ENCODE measurements at regions not wholly inside any gene's neighbourhood (a gene's known extent, or its start where the extent isn't known, plus 50 kb on each side); places are given as distances from the start of the nearest gene placed in this dataset.

DNA sequence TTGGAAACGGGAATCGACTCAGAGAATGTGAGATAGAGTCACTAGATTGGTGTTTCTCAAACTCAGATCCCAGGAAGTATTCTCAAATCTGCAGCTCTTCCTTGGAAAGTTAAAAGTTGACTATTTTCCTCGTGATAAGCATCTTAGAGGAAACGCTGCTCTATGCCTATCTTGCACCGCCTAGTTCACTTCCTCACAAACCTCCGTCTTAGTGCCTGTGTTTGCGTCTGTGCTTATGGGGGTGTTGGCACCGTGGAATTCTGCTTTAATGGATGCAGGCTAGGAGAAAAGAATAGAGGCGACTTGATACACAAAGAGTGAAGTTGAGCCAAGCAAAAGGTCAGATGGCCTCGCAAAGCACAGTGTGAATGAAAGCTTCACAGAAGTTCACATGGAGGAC lies 255.3 kb upstream of the ID2 start:
- H3K27ac ChIP-seq (ENCODE audit: low read depth in 1 of 2, low read length in 2 of 2): no peak overlapping the region
- H3K4me1 ChIP-seq (ENCODE audit: control insufficient read depth in 4 of 4, insufficient read depth in 4 of 4, low read length in 3 of 4): peaks cover 0 to 8% (median 2%) of the 10 kb centered on the region in 4 donors
- no peaks in the 10 kb centered on the region for H3K9me3 ChIP-seq (ENCODE audit: control insufficient read depth in 4 of 4, low read length in 3 of 4)
- no peaks in the 10 kb centered on the region for H3K36me3 ChIP-seq (ENCODE audit: control insufficient read depth in 4 of 4, insufficient read depth in 3 of 4, low read depth in 1 of 4, low read length in 3 of 4)
- H3K27me3 ChIP-seq (ENCODE audit: control insufficient read depth in 4 of 4, insufficient read depth in 4 of 4, low read length in 3 of 4): no peaks in the 10 kb centered on the region
- no peak for TF ChIP-seq GABPA (IDR thresholded peaks at IDR 0.05 in 1 of 2, conservative IDR thresholded peaks at IDR 0.05 in 1 of 2)
- peak; percentile 35 for TF ChIP-seq NR2F2 (IDR thresholded peaks at IDR 0.05)
- no peak for DNase-seq (ENCODE audit: low spot score)
- no peak overlapping the region for H3K9ac ChIP-seq (ENCODE audit: low read depth in 1 of 2, low read length in 2 of 2)
- WGBS: 79% methylated on average over 10 of the region's 10 CpGs
- no peak overlapping the region for H3K4me3 ChIP-seq (ENCODE audit: low read depth in 1 of 3, low read length in 3 of 3)

DNA sequence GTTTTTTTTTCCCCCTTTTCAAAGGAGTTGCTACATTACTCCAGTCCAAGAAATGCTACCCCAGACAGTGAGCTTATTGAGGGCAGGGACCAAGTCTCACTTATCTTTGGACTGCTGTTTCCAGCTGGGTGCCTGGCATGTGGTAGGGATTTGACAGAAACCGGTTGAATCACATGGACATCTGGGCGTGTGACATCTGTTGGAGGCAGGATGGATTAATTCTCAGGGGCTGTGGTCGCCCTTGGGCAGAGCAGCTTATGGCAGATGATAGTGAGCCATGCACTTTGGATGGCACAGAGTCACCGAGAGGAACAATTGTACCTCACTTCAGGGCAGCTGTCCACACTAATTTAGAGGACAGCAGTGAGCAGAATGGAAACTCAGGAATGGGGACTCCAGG lies 254.6 kb upstream of the ID2 start:
- DNase-seq (ENCODE audit: low spot score): peak; percentile 5
- no peaks in the 10 kb centered on the region for H3K27me3 ChIP-seq (ENCODE audit: control insufficient read depth in 4 of 4, insufficient read depth in 4 of 4, low read length in 3 of 4)

DNA sequence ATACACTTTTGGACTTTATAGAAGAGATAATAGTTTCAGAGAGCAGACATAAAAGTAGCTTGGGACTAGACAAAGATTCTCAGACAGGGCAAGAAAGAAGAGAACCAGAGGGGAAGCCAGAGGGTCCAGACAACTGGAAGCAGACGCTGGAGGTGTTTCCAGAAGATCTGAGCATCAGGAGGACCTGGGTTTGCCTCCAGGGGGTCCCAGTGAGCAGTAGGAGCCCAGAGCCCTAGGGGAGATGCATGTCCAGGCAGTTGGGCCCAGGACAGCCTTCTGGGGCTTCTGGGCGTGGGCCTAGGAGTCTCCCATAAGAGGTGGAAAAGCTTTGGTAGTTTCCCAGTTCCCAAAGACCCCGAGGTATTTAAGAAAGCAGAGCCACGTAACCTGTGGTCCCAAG lies 251.2 kb upstream of the ID2 start:
- no peaks in the 10 kb centered on the region for H3K27me3 ChIP-seq (ENCODE audit: control insufficient read depth in 4 of 4, insufficient read depth in 4 of 4, low read length in 3 of 4)
- H3K9me3 ChIP-seq (ENCODE audit: control insufficient read depth in 4 of 4, low read length in 3 of 4): no peaks in the 10 kb centered on the region
- no peak overlapping the region for H3K9ac ChIP-seq (ENCODE audit: low read depth in 1 of 2, low read length in 2 of 2)
- 87% methylated on average over 4 of the region's 4 CpGs for WGBS
- H3K4me3 ChIP-seq (ENCODE audit: low read depth in 1 of 3, low read length in 3 of 3): no peak overlapping the region
- no peak for DNase-seq (ENCODE audit: low spot score)
- peaks cover 0 to 3% (median 0%) of the 10 kb centered on the region in 4 donors for H3K4me1 ChIP-seq (ENCODE audit: control insufficient read depth in 4 of 4, insufficient read depth in 4 of 4, low read length in 3 of 4)
- TF ChIP-seq YY1 (IDR thresholded peaks at IDR 0.05) (no peak), NR2F2 (IDR thresholded peaks at IDR 0.05) (no peak), HNF4A (conservative IDR thresholded peaks at IDR 0.05) (no peak), SP1 (IDR thresholded peaks at IDR 0.05) (no peak)
- TF ChIP-seq, protein P1, sequence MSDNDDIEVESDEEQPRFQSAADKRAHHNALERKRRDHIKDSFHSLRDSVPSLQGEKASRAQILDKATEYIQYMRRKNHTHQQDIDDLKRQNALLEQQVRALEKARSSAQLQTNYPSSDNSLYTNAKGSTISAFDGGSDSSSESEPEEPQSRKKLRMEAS (IDR thresholded peaks at IDR 0.05): no peak
- H3K27ac ChIP-seq (ENCODE audit: low read depth in 1 of 2, low read length in 2 of 2): no peak overlapping the region
- no peaks in the 10 kb centered on the region for H3K36me3 ChIP-seq (ENCODE audit: control insufficient read depth in 4 of 4, insufficient read depth in 3 of 4, low read depth in 1 of 4, low read length in 3 of 4)

More for the DNA sequence above, 254.6 kb upstream of the ID2 start:
- Histone ChIP-seq H3K27ac (ENCODE audit: low read depth in 1 of 2, low read length in 2 of 2) (no peak overlapping the region), H3K9me3 (ENCODE audit: control insufficient read depth in 4 of 4, low read length in 3 of 4) (no peaks in the 10 kb centered on the region), H3K4me1 (ENCODE audit: control insufficient read depth in 4 of 4, insufficient read depth in 4 of 4, low read length in 3 of 4) (peaks cover 0 to 8% (median 2%) of the 10 kb centered on the region in 4 donors), H3K9ac (ENCODE audit: low read depth in 1 of 2, low read length in 2 of 2) (no peak overlapping the region), H3K4me3 (ENCODE audit: low read depth in 1 of 3, low read length in 3 of 3) (no peak overlapping the region), H3K36me3 (ENCODE audit: control insufficient read depth in 4 of 4, insufficient read depth in 3 of 4, low read depth in 1 of 4, low read length in 3 of 4) (no peaks in the 10 kb centered on the region)
- 96% methylated on average over 4 of the region's 4 CpGs for WGBS
- TF ChIP-seq YY1 (IDR thresholded peaks at IDR 0.05) (no peak), HNF4G (IDR thresholded peaks at IDR 0.05) (no peak), FOXA1 (IDR thresholded peaks at IDR 0.05) (no peak), HNF4A (conservative IDR thresholded peaks at IDR 0.05) (no peak)
- TF ChIP-seq, protein P2, sequence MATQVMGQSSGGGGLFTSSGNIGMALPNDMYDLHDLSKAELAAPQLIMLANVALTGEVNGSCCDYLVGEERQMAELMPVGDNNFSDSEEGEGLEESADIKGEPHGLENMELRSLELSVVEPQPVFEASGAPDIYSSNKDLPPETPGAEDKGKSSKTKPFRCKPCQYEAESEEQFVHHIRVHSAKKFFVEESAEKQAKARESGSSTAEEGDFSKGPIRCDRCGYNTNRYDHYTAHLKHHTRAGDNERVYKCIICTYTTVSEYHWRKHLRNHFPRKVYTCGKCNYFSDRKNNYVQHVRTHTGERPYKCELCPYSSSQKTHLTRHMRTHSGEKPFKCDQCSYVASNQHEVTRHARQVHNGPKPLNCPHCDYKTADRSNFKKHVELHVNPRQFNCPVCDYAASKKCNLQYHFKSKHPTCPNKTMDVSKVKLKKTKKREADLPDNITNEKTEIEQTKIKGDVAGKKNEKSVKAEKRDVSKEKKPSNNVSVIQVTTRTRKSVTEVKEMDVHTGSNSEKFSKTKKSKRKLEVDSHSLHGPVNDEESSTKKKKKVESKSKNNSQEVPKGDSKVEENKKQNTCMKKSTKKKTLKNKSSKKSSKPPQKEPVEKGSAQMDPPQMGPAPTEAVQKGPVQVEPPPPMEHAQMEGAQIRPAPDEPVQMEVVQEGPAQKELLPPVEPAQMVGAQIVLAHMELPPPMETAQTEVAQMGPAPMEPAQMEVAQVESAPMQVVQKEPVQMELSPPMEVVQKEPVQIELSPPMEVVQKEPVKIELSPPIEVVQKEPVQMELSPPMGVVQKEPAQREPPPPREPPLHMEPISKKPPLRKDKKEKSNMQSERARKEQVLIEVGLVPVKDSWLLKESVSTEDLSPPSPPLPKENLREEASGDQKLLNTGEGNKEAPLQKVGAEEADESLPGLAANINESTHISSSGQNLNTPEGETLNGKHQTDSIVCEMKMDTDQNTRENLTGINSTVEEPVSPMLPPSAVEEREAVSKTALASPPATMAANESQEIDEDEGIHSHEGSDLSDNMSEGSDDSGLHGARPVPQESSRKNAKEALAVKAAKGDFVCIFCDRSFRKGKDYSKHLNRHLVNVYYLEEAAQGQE (IDR thresholded peaks at IDR 0.05): no peak
- TF ChIP-seq, protein P3, sequence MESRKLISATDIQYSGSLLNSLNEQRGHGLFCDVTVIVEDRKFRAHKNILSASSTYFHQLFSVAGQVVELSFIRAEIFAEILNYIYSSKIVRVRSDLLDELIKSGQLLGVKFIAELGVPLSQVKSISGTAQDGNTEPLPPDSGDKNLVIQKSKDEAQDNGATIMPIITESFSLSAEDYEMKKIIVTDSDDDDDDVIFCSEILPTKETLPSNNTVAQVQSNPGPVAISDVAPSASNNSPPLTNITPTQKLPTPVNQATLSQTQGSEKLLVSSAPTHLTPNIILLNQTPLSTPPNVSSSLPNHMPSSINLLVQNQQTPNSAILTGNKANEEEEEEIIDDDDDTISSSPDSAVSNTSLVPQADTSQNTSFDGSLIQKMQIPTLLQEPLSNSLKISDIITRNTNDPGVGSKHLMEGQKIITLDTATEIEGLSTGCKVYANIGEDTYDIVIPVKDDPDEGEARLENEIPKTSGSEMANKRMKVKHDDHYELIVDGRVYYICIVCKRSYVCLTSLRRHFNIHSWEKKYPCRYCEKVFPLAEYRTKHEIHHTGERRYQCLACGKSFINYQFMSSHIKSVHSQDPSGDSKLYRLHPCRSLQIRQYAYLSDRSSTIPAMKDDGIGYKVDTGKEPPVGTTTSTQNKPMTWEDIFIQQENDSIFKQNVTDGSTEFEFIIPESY (IDR thresholded peaks at IDR 0.05): no peak
